Lung (tissue), 11 donors: ENCODE measurements at regions not wholly inside any gene's neighbourhood (a gene's known extent, or its start where the extent isn't known, plus 50 kb on each side); places are given as distances from the start of the nearest gene placed in this dataset.

Experiments used
- ATAC-seq: fragments of 200-7000 bp; cut with Tn5 transposase; one replicate; pipeline ENCODE4 v1.9.1; 2020; ENCODE audit warnings: moderate number of reproducible peaks; ENCODE audit not compliant: insufficient read depth, low FRiP score
- DNase-seq, 3 donors: peaks; one replicate each; pipeline ENCODE4 v3.0.0-alpha.2; 2013 to 2017
- H3K27ac ChIP-seq, 2 donors: one replicate each; pipeline ENCODE4 v1.5.1; 2013; ENCODE audit warnings: mild to moderate bottlenecking in 2 of 2, moderate library complexity in 2 of 2, control low read depth in 1 of 2, inconsistent platforms in 1 of 2, low read depth in 1 of 2, low read length in 1 of 2
- H3K27me3 ChIP-seq, 3 donors: one replicate each; pipeline ENCODE4 v1.5.1; 2013; ENCODE audit warnings: low read length in 2 of 3; ENCODE audit not compliant: control insufficient read depth in 3 of 3, insufficient read depth in 3 of 3
- H3K36me3 ChIP-seq, 4 donors: one replicate each; pipeline ENCODE4 v1.5.1; 2013; ENCODE audit warnings: low read length in 4 of 4, mild to moderate bottlenecking in 1 of 4, moderate library complexity in 1 of 4; ENCODE audit not compliant: control insufficient read depth in 4 of 4, insufficient read depth in 4 of 4
- H3K4me1 ChIP-seq, 5 donors: one replicate each; pipeline ENCODE4 v1.5.1; 2013; ENCODE audit warnings: low read length in 5 of 5, mild to moderate bottlenecking in 2 of 5, moderate library complexity in 1 of 5; ENCODE audit not compliant: control insufficient read depth in 5 of 5, insufficient read depth in 5 of 5
- H3K4me3 ChIP-seq: one replicate; pipeline ENCODE4 v1.5.1; 2013; ENCODE audit warnings: mild to moderate bottlenecking, control low read depth, moderate library complexity
- H3K9ac ChIP-seq, 2 donors: one replicate each; pipeline ENCODE4 v1.5.1; 2013; ENCODE audit warnings: low read length in 2 of 2, control low read depth in 1 of 2; ENCODE audit not compliant: insufficient read depth in 1 of 2
- H3K9me3 ChIP-seq, 4 donors: one replicate each; pipeline ENCODE4 v1.5.1; 2013; ENCODE audit warnings: low read length in 3 of 4, mild to moderate bottlenecking in 1 of 4, moderate library complexity in 1 of 4; ENCODE audit not compliant: control insufficient read depth in 4 of 4, insufficient read depth in 3 of 4
- CTCF ChIP-seq: IDR thresholded peaks from 2 replicates; pipeline ENCODE4 v1.5.1; 2012; ENCODE audit warnings: mild to moderate bottlenecking; ENCODE audit errors: control extremely low read depth, extremely low read depth
- WGBS, 2 donors: extraction: QIAGEN DNeasy Blood & Tissue Kit; methylation state at CpG; one replicate each; pipeline ENCODE4 v1.1.7; 2013; 5-methylcytosine and 5-hydroxymethylcytosine counted together
- donor health status: control.
- donor health status: control.
- donor health status: Bipolar disorder and iron deficiency.
- donor health status: healthy.
- donor health status: DM: yes; HTN: yes; CAD: no.

GRCh38 chr12:87782838-87783237, 246.4 kb downstream of the C12orf50 start:
- Histone ChIP-seq H3K9ac (no peak overlapping the region), H3K9me3 (peaks cover 0 to 4% (median 2%) of the 10 kb centered on the region in 4 donors), H3K4me1 (no peaks in the 10 kb centered on the region), H3K27ac (no peak overlapping the region), H3K36me3 (no peaks in the 10 kb centered on the region), H3K4me3 (no peak overlapping the region), H3K27me3 (no peaks in the 10 kb centered on the region)
- no peak for TF ChIP-seq CTCF
- WGBS, 2 donors = 76 to 84% methylated on average over 3 of the region's 3 CpGs
- DNase-seq (no peak), ATAC-seq (no peak)

GRCh38 chr12:87779858-87780498, 249.2 kb downstream of the C12orf50 start:
- TF ChIP-seq CTCF = no peak
- no peak for ATAC-seq

GRCh38 chr12:87779016-87779415, 250.2 kb downstream of the C12orf50 start:
- WGBS, 2 donors = 83 to 84% methylated on average over 2 of the region's 2 CpGs
- H3K4me3 ChIP-seq = no peak overlapping the region
- H3K36me3 ChIP-seq = no peaks in the 10 kb centered on the region
- ATAC-seq = no peak
- peaks cover 0 to 4% (median 2%) of the 10 kb centered on the region in 4 donors for H3K9me3 ChIP-seq
- no peaks in the 10 kb centered on the region for H3K27me3 ChIP-seq
- no peak overlapping the region for H3K9ac ChIP-seq
- DNase-seq = no peak
- H3K27ac ChIP-seq = no peak overlapping the region
- H3K4me1 ChIP-seq = no peaks in the 10 kb centered on the region
- no peak for TF ChIP-seq CTCF

More at GRCh38 chr12:87779858-87780498, 249.2 kb downstream of the C12orf50 start:
- Histone ChIP-seq H3K9ac (no peak overlapping the region), H3K9me3 (peaks cover 0 to 4% (median 2%) of the 10 kb centered on the region in 4 donors), H3K27ac (no peak overlapping the region), H3K36me3 (no peaks in the 10 kb centered on the region), H3K4me3 (no peak overlapping the region), H3K27me3 (no peaks in the 10 kb centered on the region), H3K4me1 (no peaks in the 10 kb centered on the region)
- no peak for DNase-seq
- WGBS, 2 donors = 65 to 72% methylated on average over 2 of the region's 2 CpGs

- Histone ChIP-seq H3K27ac (no peak overlapping the region), H3K9ac (no peak overlapping the region), H3K4me3 (no peak overlapping the region), H3K9me3 (peaks cover 0 to 3% (median 1%) of the 10 kb centered on the region in 4 donors), H3K36me3 (no peaks in the 10 kb centered on the region), H3K4me1 (no peaks in the 10 kb centered on the region), H3K27me3 (no peaks in the 10 kb centered on the region)
- TF ChIP-seq CTCF = no peak
- DNase-seq (no peak), ATAC-seq (no peak)
- 75 to 100% methylated on average over 1 of the region's 1 CpG for WGBS, 2 donors
Measured at GRCh38 chr12:87778065-87778464, 251.1 kb downstream of the C12orf50 start.
